Transverse colon (tissue), 4 donors: ENCODE measurements at regions not wholly inside any gene's neighbourhood (a gene's known extent, or its start where the extent isn't known, plus 50 kb on each side); places are given as distances from the start of the nearest gene placed in this dataset.

Experiments used
- CTCF ChIP-seq, 5 experiments: fragments of 200-600 bp in 3 of 5; fragments of 450-650 bp in 2 of 5; sonication (generic) in 3 of 5; IDR thresholded peaks; 1 replicate in 2 of 5; 2 replicates in 3 of 5; pipeline ENCODE4 v1.5.1; 2016 to 2017; ENCODE audit warnings: antibody characterized with exemption in 5 of 5, inconsistent platforms in 3 of 5, mild to moderate bottlenecking in 2 of 5, moderate library complexity in 1 of 5
- EP300 ChIP-seq: sonication (generic); formaldehyde crosslinking; IDR thresholded peaks from one replicate; pipeline ENCODE4 v1.6.1; 2017; ENCODE audit warnings: antibody characterized with exemption, low read depth
- POLR2A ChIP-seq: fragments of 450-650 bp; IDR thresholded peaks from one replicate; pipeline ENCODE4 v1.6.1; 2016; ENCODE audit warnings: antibody characterized with exemption, mild to moderate bottlenecking, moderate library complexity
- POLR2AphosphoS5 ChIP-seq, 3 donors: sonication (generic); formaldehyde crosslinking; IDR thresholded peaks; one replicate each; pipeline ENCODE4 v1.6.1; 2016; ENCODE audit warnings: antibody characterized with exemption in 3 of 3

- TF ChIP-seq POLR2A (no peak), EP300 (no peak), CTCF (IDR thresholded peaks at IDR 0.05) (no peak), POLR2AphosphoS5 (IDR thresholded peaks at IDR 0.05) (no peak)
Observed at GRCh38 chr13:81048026-81048461, 707.1 kb upstream of the SPRY2 start.
